Right lobe of liver (tissue), 4 donors: ENCODE measurements at regions not wholly inside any gene's neighbourhood (a gene's known extent, or its start where the extent isn't known, plus 50 kb on each side); places are given as distances from the start of the nearest gene placed in this dataset.

ENCODE experiments used
- CTCF ChIP-seq, 4 donors: fragments of 200-600 bp in 3 of 4; fragments of 450-650 bp in 1 of 4; IDR thresholded peaks; one replicate each; pipeline versions ENCODE4 v1.5.1 to v1.8.0; 2016 to 2022; ENCODE audit warnings: antibody characterized with exemption in 4 of 4, mild to moderate bottlenecking in 2 of 4
- POLR2A ChIP-seq: fragments of 450-650 bp; IDR thresholded peaks from one replicate; pipeline ENCODE4 v1.6.1; 2017; ENCODE audit warnings: antibody characterized with exemption, mild to moderate bottlenecking
- donor health status: DM: no; HTN: no; CAD: no.
- donor health status: DM: no; HTN: no; CAD: no.
- donor health status: DM: no; HTN: yes; CAD: no.

GRCh38 chr3:67706934-67707333, 52.5 kb upstream of the SUCLG2 start:
- TF ChIP-seq POLR2A: no peak
- TF ChIP-seq CTCF (IDR thresholded peaks at IDR 0.05): no peak
